ENCODE measurements at regions not wholly inside any gene's neighbourhood (a gene's known extent, or its start where the extent isn't known, plus 50 kb on each side); places are given as distances from the start of the nearest gene placed in this dataset.

GRCh38 chr12:126040307-126040706 is 975.1 kb downstream of the AACS start:
- 0% methylated on average over 5 of the region's 5 CpGs for WGBS (ENCODE audit: insufficient coverage, insufficient replicate concordance, low lambda C conversion rate, missing lambda C conversion rate)
- H3K4me2 ChIP-seq (ENCODE audit: control insufficient read depth, insufficient read depth), result no peak overlapping the region
- SMC1A ChIA-PET (ENCODE audit: uncharacterized antibody, unreplicated experiment), result no interaction called here
- TF ChIP-seq NFYA (IDR thresholded peaks at IDR 0.05; ENCODE audit: borderline replicate concordance, low read depth, low read length) (no peak), CTCF (IDR thresholded peaks at IDR 0.05 in 2 of 3, conservative IDR thresholded peaks at IDR 0.05 in 1 of 3; ENCODE audit: control insufficient read depth in 2 of 3, extremely low read depth in 1 of 3, insufficient read depth in 1 of 3, low read depth in 3 of 3, low read length in 3 of 3) (no peak)
- H3K36me3 ChIP-seq (ENCODE audit: control insufficient read depth in 2 of 2, insufficient read depth in 2 of 2, low read length in 1 of 2), result no peaks in the 10 kb centered on the region
- no peaks in the 10 kb centered on the region for H3K27me3 ChIP-seq (replicated peaks in 1 of 2; ENCODE audit: control insufficient read depth in 2 of 2, insufficient read depth in 2 of 2, low read length in 1 of 2)
- RAD21 ChIA-PET (ENCODE audit: unreplicated experiment), result no interaction called here
- in situ Hi-C loops (cut with MboI), result no loop called here
- BruUV-seq (replicated peaks), result no TSS peak
- no peaks in the 10 kb centered on the region for H3K79me2 ChIP-seq (ENCODE audit: control insufficient read depth, insufficient read depth, low read length)
- H3K27ac ChIP-seq (ENCODE audit: control insufficient read depth, insufficient read depth), result no peak overlapping the region
- ATAC-seq, result no peak
- no peaks in the 10 kb centered on the region for H3K9me3 ChIP-seq (replicated peaks; ENCODE audit: control insufficient read depth, insufficient read depth, low read length)
- no peak overlapping the region for H3K4me3 ChIP-seq
- H2AFZ ChIP-seq (ENCODE audit: control insufficient read depth, low read depth, low read length), result no peak overlapping the region
- DNase-seq (ENCODE audit: low read depth, low spot score), result no peak
- no peak overlapping the region for H3K9ac ChIP-seq (ENCODE audit: control insufficient read depth, insufficient read depth, low read length)
- POLR2A ChIA-PET, result no interaction called here
- intact Hi-C loops (cut with micrococcal nuclease; ENCODE audit: unreplicated experiment), result no loop called here
- no peaks in the 10 kb centered on the region for H4K20me1 ChIP-seq (ENCODE audit: control insufficient read depth, insufficient read depth)
- CTCF ChIA-PET, result no interaction called here
- no peaks in the 10 kb centered on the region for H3K4me1 ChIP-seq (ENCODE audit: control insufficient read depth, insufficient read depth, low read length)
- FAIRE-seq, result no peak

GRCh38 chr12:126042286-126042685 is 977.1 kb downstream of the AACS start:
- no peaks in the 10 kb centered on the region for H3K4me1 ChIP-seq (ENCODE audit: control insufficient read depth, insufficient read depth, low read length)
- FAIRE-seq, result no peak
- 9% methylated on average over 5 of the region's 5 CpGs for WGBS (ENCODE audit: insufficient coverage, insufficient replicate concordance, low lambda C conversion rate, missing lambda C conversion rate)
- RAD21 ChIA-PET (ENCODE audit: unreplicated experiment), result no interaction called here
- no peak overlapping the region for H2AFZ ChIP-seq (ENCODE audit: control insufficient read depth, low read depth, low read length)
- no peaks in the 10 kb centered on the region for H3K79me2 ChIP-seq (ENCODE audit: control insufficient read depth, insufficient read depth, low read length)
- DNase-seq (ENCODE audit: low read depth, low spot score), result no peak
- no peak overlapping the region for H3K27ac ChIP-seq (ENCODE audit: control insufficient read depth, insufficient read depth)
- POLR2A ChIA-PET, result interaction anchor here (1.1 kb wide), 1 partner anchor 12 kb away, joined by 3 read pairs; no protein-coding TSS in a partner anchor
- H3K36me3 ChIP-seq (ENCODE audit: control insufficient read depth in 2 of 2, insufficient read depth in 2 of 2, low read length in 1 of 2), result no peaks in the 10 kb centered on the region
- in situ Hi-C loops (cut with MboI) (no loop called here), intact Hi-C loops (cut with micrococcal nuclease; ENCODE audit: unreplicated experiment) (no loop called here)
- no peak overlapping the region for H3K9ac ChIP-seq (ENCODE audit: control insufficient read depth, insufficient read depth, low read length)
- ATAC-seq, result no peak
- no peak overlapping the region for H3K4me2 ChIP-seq (ENCODE audit: control insufficient read depth, insufficient read depth)
- no peak overlapping the region for H3K4me3 ChIP-seq
- H3K9me3 ChIP-seq (replicated peaks; ENCODE audit: control insufficient read depth, insufficient read depth, low read length), result no peaks in the 10 kb centered on the region
- BruUV-seq (replicated peaks), result no TSS peak
- SMC1A ChIA-PET (ENCODE audit: uncharacterized antibody, unreplicated experiment), result no interaction called here
- H4K20me1 ChIP-seq (ENCODE audit: control insufficient read depth, insufficient read depth), result no peaks in the 10 kb centered on the region
- CTCF ChIA-PET, result no interaction called here
- H3K27me3 ChIP-seq (replicated peaks in 1 of 2; ENCODE audit: control insufficient read depth in 2 of 2, insufficient read depth in 2 of 2, low read length in 1 of 2), result no peaks in the 10 kb centered on the region
- no peak for TF ChIP-seq CHD1 (IDR thresholded peaks at IDR 0.05; ENCODE audit: low read depth, low read length)
- no peak for TF ChIP-seq RELA (IDR thresholded peaks at IDR 0.05; ENCODE audit: borderline replicate concordance, partially characterized antibody)
- no peak for TF ChIP-seq PML (IDR thresholded peaks at IDR 0.05; ENCODE audit: low read length)
- TF ChIP-seq CEBPB (IDR thresholded peaks at IDR 0.05; ENCODE audit: borderline replicate concordance in 1 of 2, low read depth in 2 of 2, low read length in 2 of 2), result no peak
- TF ChIP-seq POU2F2 (IDR thresholded peaks at IDR 0.05; ENCODE audit: borderline replicate concordance, low read depth, low read length), result no peak
- TF ChIP-seq ZNF217 (IDR thresholded peaks at IDR 0.05), result no peak
- no peak for TF ChIP-seq BHLHE40 (IDR thresholded peaks at IDR 0.05; ENCODE audit: borderline replicate concordance in 1 of 2, low read depth in 2 of 2, low read length in 1 of 2)
- TF ChIP-seq REST (IDR thresholded peaks at IDR 0.05; ENCODE audit: low read depth, low read length), result no peak
- TF ChIP-seq HSF1 (IDR thresholded peaks at IDR 0.05; ENCODE audit: low read depth, low read length), result no peak
- TF ChIP-seq DPF2 (IDR thresholded peaks at IDR 0.05), result no peak
